ENCODE measurements at regions not wholly inside any gene's neighbourhood (a gene's known extent, or its start where the extent isn't known, plus 50 kb on each side); places are given as distances from the start of the nearest gene placed in this dataset.

DNA sequence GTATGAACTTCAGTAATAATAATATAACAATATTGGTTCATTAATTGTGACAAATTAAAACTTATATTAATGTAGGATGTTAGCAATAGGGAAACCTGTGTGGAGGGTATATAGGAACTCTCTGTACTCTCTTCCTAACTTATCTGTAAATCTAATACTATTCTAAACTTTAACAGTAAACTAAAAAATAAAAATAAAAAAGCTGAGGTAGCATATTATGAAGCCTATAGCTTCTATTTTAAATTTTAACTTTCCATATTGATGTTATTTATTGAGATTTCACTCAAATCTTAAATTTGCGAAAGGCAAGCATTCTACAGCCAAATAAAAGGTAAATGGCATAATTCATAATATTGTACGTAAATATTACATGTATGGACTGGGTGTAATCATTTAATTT is 326.4 kb downstream of the MEI4 start:
- DNase-seq (ENCODE audit: low spot score), result no peak

DNA sequence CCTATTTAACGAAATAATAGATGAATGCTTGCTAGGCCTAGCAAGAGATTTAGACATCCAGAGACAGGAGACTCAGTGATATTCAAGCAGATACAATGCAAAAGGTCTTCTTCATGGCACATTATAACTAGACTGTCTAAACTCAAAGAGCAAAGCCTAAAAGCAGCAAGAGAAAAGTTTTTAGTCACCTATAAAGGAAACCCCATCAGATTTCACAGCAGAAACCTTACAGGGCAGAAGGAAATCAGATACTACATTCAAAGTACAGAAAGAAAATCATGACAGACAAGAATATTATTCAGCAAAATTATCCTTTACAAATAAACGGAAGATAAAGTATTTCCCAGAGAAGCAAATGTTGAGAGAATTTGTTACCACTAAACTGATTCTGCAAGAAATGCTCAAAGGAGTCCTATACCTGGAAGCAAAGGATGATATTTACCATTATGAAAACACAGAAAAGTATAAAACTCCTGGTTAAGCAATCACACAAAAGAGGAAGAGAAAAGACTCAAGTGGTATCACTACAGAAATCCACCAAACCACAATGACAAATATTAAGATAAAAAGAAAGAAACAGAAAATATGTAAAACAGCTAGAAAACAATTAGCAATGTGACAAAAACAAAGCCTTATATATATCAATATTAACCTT is 333.7 kb downstream of the MEI4 start:
- no peak for DNase-seq (ENCODE audit: low spot score)

DNA sequence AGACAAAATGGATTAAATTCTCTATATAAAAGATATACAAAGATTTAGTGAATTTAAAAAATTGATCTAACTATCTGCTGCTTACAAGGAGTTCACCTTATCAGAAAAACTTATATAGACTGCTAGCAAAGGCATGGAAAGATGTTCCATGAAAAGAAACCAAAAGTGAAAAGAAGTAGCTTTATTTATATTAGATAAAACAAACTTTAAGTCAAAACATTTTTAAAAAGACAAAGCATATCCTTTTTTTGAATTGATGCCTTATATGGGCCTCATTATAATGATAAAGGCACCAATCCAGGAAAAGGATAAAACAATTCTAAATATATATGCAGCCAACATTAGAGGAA is 334.2 kb downstream of the MEI4 start:
- DNase-seq (ENCODE audit: low spot score), result no peak

DNA sequence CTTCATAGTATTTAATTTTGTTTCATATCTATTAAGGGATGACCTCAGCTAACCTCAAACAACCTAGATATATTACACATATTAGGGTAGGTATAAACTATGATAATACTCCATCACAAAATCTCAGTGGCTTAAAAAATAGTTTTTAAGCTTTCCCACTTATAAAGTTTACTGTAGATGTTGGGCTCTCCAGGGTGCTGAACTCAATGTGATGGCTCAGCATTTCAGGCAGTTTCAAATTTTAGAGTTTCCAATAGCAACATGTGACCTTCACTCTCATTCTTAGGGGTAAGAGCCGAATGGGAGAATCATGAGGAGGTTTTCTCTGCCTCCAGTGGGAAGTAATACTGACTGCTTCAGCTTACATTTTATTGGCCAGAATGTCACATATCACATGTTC is 357.3 kb downstream of the MEI4 start:
- DNase-seq (ENCODE audit: low spot score), result no peak

DNA sequence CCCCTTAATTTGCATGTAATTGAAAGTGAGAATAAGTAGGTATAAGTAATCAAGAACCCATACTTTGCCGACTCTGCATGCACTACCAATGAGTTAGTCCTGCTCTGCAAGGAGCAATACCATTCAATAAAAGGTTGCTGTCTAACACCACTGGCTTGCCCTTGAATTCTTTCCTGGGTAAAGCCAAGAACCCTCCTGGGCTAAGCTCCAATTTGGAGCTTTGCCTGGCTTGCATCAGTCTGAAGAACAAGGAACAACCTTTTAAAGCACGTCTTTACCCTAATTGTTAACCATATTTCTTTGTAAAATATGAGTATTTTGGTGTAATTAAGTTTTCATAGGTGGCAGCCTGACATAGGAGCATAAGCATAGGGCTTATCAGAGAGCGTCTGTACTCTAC is 367.7 kb downstream of the MEI4 start:
- no peak for DNase-seq (ENCODE audit: low spot score)

DNA sequence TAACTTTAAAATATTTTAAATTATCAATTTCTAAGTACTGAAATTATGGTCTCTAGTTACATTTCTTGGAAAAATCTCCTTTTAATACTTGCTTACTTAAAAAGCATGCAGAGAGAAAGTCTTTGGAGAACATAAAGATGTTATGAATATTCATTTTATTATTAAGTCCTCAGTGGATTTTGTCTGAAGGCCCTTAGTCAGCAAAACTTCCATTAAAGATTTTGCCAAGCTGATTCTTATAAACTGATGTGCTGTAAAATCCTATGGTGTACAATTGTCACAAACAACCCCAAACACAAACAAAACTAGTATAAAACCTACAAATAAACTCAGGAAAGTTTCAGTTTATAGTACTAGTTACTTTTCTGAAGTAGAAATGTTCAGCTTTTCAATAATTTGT is 372.7 kb downstream of the MEI4 start:
- DNase-seq (ENCODE audit: low spot score), result no peak

DNA sequence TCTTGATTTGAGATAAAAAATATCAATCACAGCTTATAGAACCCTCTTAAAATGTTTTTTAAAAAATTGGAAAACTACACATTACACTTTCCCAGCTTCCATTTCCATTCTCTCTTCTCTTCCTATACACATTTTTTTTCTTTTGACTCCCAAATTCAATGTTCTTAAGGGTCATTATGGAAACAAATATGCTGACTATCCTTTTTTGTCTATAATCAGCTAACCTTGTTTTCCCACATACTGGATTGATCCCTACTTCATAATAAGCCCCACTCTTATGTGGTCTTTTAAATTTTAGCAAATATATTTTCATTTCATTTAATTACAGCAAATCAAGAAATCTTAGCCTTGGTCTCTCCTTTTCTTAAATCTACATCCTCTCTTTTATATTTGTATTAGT is 378.4 kb downstream of the MEI4 start:
- DNase-seq (ENCODE audit: low spot score), result no peak

DNA sequence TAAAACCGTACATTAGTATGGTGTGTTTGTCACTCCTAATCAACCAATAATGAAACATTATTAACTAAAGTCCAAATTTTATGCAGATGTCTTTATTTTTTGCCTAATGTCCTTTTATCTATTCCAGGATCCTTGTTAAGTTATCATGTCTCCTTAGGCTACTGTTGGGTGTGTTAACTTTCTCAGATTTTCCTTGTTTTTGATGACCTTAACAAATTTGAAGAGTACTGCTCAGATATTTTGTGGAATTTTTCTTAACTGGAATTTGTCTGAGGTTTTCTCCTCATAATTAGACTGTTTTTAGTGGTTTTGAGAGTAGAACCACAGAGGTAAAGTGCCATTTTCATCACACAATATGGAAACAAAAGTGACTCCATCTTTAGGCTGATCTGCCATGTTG is 406.3 kb downstream of the MEI4 start:
- DNase-seq (ENCODE audit: low spot score), result no peak

DNA sequence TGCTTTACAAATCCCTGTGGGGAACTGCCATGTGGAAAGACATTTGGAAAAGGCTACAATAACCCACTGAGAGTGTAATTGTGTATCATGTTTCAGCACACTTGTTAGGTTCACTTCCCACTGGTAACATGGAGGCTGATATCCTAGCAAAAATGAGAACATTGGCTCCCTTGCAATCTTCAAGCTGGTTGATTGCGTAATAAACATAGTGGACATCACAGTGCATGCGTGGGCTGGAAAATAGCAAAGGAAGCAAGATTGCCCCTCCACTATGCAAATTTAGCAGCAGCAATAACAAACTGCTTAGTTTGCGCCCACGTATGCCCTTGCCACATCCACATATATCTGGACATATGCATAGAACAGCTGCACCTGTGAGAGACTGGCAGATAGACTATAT is 410.2 kb downstream of the MEI4 start:
- DNase-seq (ENCODE audit: low spot score), result no peak

DNA sequence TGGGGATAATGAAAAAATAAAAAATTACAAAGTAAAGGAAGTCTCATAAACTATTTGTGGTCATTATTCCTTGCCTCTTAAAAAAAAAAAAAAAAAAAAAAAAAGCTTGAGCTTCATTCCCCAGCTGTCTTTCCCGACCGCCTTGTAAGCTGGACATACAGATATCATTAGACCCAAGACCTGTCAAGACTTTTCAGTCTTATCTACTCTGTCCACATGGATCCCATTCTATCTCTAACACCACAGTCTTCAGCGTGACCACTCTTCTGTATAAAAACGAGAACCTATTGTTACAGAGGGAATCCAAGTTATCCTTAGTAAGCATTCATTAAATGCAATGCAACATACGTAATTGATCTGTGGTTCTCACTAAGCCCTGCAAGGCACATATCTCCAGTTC is 423.5 kb downstream of the MEI4 start:
- no peak for DNase-seq (ENCODE audit: low spot score)

DNA sequence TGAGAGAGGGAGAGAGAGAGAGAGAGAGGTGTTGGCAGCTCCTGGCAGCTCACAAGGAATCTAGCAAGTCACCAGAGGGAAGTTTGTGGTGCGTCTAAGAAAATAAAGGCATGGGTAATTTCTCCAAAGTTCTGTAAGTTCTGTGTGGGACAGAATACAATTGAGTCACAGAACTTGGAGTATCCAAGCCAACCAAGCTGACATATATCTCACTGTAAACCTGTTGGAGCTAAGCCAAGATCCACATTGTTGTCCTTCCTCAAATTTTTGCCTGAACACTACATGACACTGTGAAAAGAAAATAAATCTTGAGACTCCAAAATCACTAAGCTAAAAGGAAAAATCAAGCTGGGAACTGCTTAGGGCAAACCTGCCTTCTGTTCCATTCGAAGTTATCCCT is 436.7 kb downstream of the MEI4 start:
- no peak for DNase-seq (ENCODE audit: low spot score)

DNA sequence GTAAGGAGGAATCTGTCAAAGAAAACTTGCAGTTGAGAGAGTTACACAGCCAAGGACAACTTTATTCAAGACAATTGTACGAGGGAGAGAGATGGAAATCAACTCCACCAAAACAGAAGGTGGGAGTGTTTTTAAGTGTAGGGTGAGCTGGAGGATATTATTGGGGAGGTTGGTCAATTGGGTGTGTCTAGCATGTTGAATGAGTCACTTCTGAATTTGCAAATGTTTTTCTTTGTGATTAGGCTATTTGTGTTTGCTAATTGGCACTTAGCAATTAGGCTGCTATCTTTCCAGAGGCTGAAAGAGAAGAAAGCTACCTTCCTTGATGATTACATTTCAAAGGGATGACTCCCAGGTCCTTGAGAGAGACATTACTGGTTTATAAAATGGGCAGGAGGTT is 441.1 kb downstream of the MEI4 start:
- DNase-seq (ENCODE audit: low spot score), result no peak

DNA sequence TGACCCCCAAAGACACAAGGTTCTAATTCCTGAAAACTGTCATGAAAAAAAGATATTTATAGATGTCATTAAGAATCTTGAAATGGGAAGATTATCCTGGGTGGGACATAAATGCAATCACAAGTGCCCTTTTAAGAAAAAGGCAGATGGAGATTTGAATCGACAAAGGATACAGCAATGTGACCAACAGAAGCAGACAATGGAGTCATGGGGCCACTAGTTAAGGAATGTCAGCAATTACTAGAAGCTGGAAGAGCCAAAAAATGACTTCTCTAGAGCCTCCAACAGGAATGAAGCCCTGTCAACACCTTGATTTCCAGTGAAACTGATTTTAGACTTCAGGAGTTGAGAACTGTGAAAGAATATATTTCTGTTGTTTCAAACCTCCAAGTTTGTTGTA is 448.5 kb downstream of the MEI4 start:
- no peak for DNase-seq (ENCODE audit: low spot score)

DNA sequence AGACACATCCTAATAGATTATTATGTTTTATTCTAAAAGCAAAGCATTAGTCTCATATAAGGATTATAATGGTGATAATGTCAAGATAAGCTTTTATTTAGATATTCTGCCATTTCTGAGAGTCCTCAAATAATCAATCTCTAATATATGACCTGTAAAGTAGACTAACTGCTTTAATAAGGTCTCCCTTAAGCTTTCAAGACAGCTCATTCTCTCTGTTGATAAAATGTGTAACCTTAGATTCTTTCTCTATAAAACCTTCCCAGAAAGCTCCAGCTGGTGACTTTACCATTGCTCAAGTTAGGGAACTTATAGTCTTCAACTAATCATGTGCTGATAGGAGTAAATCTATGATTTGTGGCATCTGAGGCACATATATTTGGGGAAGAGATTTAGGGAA is 457.8 kb downstream of the MEI4 start:
- DNase-seq (ENCODE audit: low spot score), result no peak

DNA sequence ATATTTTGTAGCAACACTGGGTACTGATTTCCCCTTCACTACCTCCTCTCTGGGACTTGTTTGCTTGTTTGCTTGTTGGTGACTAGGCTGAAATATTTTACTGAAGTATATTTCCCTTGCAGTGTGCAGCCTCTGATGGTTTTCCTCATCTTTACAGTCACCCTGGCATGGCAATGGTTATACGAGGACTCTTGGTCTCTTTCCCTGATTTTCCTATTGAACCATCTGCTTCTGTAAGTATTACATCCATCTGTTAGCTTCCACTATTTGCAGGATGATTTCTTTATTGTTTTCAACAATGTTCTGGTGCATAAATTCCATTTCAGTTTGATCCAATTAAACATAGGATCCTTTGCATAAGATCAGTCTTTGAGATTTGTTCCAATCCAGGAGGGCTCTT is 465.1 kb downstream of the MEI4 start:
- DNase-seq (ENCODE audit: low spot score), result no peak

DNA sequence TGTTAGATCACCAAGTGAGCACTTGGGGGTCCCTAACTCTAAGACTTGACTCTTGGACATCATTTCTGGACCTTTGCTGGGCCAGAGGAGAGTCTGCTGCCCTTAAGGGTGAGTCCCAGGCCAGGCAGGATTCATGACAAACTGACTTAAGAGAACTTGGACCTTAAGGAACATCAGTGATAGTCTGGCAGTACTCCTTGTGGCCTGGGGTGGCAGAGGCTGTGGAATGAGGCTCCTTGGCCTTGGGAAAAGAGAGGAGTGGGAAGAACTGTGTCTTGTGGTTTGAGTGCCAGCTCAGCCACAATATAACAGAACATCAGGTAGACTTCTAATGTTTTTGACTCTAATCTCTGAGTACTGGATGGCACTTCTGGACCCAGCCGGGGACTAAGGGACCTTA is 478.7 kb downstream of the MEI4 start:
- no peak for DNase-seq (ENCODE audit: low spot score)

DNA sequence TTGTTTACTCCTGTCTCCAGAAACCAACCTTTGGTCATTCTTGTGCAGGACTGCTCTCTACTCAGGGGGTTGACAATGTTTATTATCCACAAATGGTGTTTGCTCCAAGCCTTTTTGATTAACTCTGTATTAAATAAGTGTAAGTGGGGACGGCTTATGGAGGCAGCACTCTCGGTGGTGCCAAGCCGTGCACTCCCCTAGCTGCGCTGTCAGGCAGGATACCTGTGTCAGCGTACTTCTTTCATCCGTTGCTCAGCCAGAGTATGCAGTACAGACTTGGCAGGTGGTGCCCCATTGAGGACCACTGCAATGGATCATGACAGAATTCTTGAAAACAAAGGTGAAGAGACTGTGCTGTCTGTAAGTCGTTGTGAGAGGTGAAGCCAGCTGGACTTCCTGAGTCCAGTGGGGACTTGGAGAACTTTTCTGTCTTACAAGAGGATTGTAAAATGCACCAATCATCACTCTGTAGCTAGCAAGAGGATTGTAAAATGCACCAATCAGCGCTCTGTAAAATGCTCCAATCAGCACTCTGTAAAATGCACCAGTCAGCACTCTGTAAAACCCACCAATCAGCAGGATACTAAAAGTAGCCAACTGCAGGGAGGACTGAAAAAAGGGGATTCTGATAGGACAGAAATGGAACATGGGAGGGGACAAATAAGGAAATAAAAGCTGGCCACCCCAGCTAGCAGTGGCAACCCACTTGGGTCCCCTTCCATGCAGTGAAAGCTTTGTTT is 480.0 kb downstream of the MEI4 start:
- DNase-seq (ENCODE audit: low spot score), result no peak

DNA sequence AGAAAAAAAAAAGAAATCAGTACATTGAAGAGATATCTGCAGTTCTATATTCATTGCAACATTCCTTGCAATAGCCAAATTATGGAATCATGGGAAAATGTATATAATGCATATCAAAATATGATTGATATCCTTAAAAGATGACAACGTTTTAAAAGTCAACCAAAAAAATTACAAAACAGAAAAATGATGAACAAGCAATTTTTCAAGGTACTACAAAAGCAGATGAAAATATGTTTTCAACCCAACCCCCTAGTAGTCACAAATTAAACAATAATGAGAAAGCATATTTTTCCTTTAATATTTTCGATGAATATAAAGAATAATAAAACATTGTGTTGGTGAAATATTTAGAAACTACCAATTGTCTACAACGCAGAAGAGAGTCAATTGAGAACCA is 497.6 kb downstream of the MEI4 start:
- no peak for DNase-seq (ENCODE audit: low spot score)

DNA sequence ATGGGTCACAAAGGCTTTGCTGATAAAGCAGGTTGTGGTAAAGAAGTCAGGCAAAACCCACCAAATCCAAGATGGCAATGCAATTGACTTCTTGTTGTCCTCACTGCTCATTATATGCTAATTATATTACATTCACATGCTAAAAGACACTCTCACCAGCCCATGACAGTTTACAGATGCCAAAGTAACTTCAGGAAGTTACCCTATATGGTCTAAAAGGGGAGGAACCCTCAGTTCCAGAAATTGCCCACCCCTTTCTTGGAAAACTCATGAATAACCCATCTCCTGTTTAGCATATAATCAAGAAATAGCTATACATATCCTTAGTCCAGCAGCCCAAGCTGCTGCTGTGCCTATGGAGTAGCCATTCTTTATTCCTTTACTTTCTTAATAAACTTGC is 501.1 kb downstream of the MEI4 start:
- no peak for DNase-seq (ENCODE audit: low spot score)

DNA sequence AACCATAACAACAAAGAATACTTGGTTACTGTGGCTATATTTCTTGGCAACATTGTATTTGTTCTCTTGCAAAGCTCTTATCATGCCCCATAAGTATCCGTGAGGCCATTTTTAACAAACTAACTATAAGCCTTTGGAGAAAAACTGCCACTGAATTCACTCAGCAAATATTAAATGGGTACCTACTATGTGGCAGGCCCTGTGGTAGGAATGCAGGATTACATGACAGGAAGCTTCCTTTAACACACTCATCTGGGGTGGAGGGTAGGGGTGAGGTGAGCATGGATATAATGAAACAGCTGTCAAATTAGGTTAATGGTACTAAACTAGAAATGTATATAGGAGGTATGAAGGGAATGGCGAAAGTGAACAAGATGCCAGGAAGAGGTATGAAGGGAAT is 504.8 kb downstream of the MEI4 start:
- DNase-seq (ENCODE audit: low spot score), result no peak

DNA sequence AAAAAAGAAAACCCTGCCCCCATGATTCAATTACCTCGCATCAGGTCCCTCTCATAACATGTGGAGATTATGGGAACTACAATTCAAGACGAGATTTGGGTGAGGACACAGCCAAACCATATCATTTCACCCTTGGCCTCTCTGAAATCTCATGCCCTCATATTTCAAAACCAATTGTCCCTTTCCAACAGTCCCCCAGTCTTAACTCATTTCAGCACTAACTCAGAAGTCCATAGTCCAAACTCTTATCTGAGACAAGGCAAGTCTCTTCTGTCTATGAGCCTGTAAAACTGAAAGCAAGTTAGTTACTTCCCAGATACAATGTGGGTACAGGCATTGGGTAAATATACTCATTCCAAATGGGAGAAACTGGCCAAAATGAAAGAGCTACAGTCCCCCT is 536.1 kb downstream of the MEI4 start:
- no peak for DNase-seq (ENCODE audit: low spot score)

DNA sequence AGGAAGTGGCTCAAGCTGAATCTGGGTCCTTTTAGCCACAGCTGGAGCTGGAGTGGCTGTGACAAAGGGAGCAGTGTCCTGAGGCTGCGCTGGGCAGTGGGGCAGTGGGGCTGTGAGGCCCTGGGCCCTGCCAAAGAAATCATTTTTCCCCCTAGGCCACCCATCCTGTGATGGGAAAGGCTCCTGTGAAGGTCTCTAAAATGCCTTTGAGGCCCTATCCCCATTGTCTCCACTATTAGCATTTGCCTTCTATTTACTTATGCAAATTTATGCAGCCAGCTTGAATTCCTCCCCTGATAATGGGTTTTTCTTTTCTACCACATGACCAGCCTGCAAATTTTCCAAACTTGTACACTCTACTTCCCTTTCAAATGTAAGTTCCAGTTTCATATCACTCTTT is 539.2 kb downstream of the MEI4 start:
- no peak for DNase-seq (ENCODE audit: low spot score)

DNA sequence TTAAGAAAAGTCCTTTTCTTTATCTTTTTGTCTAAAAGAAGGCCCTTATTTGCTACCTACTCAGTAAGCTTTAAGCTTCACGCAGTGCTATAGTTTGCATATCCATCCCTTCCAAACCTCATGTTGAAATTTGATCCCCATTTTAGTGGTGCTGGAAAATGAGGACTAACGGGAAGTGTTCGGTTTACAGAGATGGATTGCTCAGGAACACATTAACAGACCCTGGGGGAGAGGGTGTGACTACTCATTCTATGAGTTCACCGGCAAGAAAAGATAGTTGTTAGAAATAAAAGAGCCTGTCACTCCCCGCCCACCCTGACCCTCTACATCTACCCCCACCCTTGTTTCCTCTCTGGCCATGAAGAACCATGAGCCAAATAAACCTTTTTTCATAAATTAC is 546.2 kb downstream of the MEI4 start:
- no peak for DNase-seq (ENCODE audit: low spot score)

DNA sequence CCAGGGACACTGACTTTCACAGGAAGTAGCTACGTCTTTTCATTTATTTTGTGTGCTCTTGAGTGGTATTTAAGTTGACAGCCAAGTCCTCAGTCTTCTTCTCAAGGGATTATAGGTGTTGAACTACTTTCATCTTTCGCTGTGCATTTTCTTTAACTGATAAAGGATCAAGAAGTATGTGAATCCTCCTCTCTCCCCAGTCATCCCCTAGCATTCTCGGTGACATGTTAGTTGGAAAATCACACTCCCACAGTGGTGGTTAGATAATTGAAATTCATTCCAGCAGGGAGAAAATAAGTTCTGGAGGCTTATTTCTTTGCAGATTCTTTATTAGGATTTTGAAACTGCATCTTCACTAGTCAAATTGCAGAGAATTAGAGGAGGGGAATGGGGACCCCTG is 569.4 kb downstream of the MEI4 start:
- no peak for DNase-seq (ENCODE audit: low spot score)

All from RKO (cell line).